H1 (cell line): ENCODE measurements at regions not wholly inside any gene's neighbourhood (a gene's known extent, or its start where the extent isn't known, plus 50 kb on each side); places are given as distances from the start of the nearest gene placed in this dataset.

Source experiments
- CTCF ChIA-PET: fragments of 300-600 bp; sonication (Branson Sonifier 250); formaldehyde crosslinking; loops from one replicate; lab custom pipeline; 2021; ENCODE audit not compliant: partially characterized antibody; lab: Charles Lee
- POLR2A ChIA-PET: fragments of 300-600 bp; sonication (Branson Sonifier 250); formaldehyde crosslinking; loops from one replicate; lab custom pipeline; 2021; ENCODE audit warnings: inconsistent platforms; ENCODE audit not compliant: partially characterized antibody; lab: Charles Lee
- DNase-seq, 2 experiments: peaks; one replicate each; pipeline versions ENCODE4 v3.0.0 to v3.0.0-alpha.2; 2010 to 2022; ENCODE audit warnings: low spot score in 2 of 2, low read depth in 1 of 2, mixed read lengths in 1 of 2
- FAIRE-seq: peaks from 2 replicates; lab custom pipeline; 2011; peaks lifted over from hg19 to GRCh38; lab: Jason Lieb, UNC
- H2AFZ ChIP-seq: 2 replicates; pipeline ENCODE4 v1.8.1; 2012; ENCODE audit warnings: low read length, inconsistent platforms
- H2AK5ac ChIP-seq: 2 replicates; pipeline ENCODE4 v1.6.1; 2013; ENCODE audit warnings: low read depth, low read length
- H2BK120ac ChIP-seq: replicated peaks from 2 replicates; pipeline ENCODE3; 2013; ENCODE audit warnings: low read depth, low read length, inconsistent platforms
- H2BK12ac ChIP-seq: 2 replicates; pipeline ENCODE4 v1.6.1; 2013; ENCODE audit warnings: low read depth, low read length
- H2BK15ac ChIP-seq: 2 replicates; pipeline ENCODE4 v1.6.1; 2013; ENCODE audit warnings: low read length
- H2BK20ac ChIP-seq: 2 replicates; pipeline ENCODE4 v1.6.1; 2013; ENCODE audit warnings: low read length
- H2BK5ac ChIP-seq: 2 replicates; pipeline ENCODE4 v1.6.1; 2013; ENCODE audit warnings: low read depth, low read length
- H3K14ac ChIP-seq: 2 replicates; pipeline ENCODE4 v1.6.1; 2013; ENCODE audit warnings: inconsistent platforms; ENCODE audit not compliant: insufficient read length
- H3K18ac ChIP-seq: 2 replicates; pipeline ENCODE4 v1.6.1; 2013; ENCODE audit warnings: low read length; ENCODE audit errors: extremely low read depth
- H3K23ac ChIP-seq: 2 replicates; pipeline ENCODE4 v1.6.1; 2013; ENCODE audit warnings: inconsistent platforms; ENCODE audit not compliant: insufficient read length
- H3K23me2 ChIP-seq: 2 replicates; pipeline ENCODE4 v1.6.1; 2013; ENCODE audit warnings: low read depth, low read length
- H3K27ac ChIP-seq: 2 replicates; pipeline ENCODE4 v1.6.1; 2011; ENCODE audit warnings: low read depth, low read length, inconsistent platforms
- H3K27me3 ChIP-seq, 4 experiments: replicated peaks in 1 of 4; 1 replicate in 1 of 4; 2 replicates in 3 of 4; pipeline versions ENCODE4 v1.6.1 to v1.8.1; 2011 to 2013; ENCODE audit warnings: low read length in 3 of 4, mild to moderate bottlenecking in 3 of 4, inconsistent platforms in 2 of 4, mixed read lengths in 2 of 4, moderate library complexity in 1 of 4; ENCODE audit not compliant: control insufficient read depth in 3 of 4, insufficient read depth in 3 of 4; ENCODE audit errors: extremely low read depth in 1 of 4
- H3K36me3 ChIP-seq, 4 experiments: 2 replicates each; pipeline versions ENCODE4 v1.6.1 to v1.8.1; 2011 to 2013; ENCODE audit warnings: mild to moderate bottlenecking in 4 of 4, low read length in 3 of 4, moderate library complexity in 2 of 4, control low read depth in 1 of 4, inconsistent platforms in 1 of 4; ENCODE audit not compliant: insufficient read depth in 4 of 4, control insufficient read depth in 2 of 4
- H3K4ac ChIP-seq: replicated peaks from 2 replicates; pipeline ENCODE3; 2013; ENCODE audit warnings: low read length, low read depth, mixed read lengths, inconsistent platforms; ENCODE audit not compliant: insufficient read length
- H3K4me1 ChIP-seq, 4 experiments: replicated peaks in 1 of 4; 1 replicate in 1 of 4; 2 replicates in 3 of 4; pipeline versions ENCODE4 v1.6.1 to v1.8.1; 2011 to 2013; ENCODE audit warnings: low read length in 3 of 4, inconsistent platforms in 2 of 4, mixed read lengths in 1 of 4; ENCODE audit not compliant: insufficient read depth in 4 of 4, control insufficient read depth in 3 of 4
- H3K4me2 ChIP-seq, 2 experiments: 2 replicates each; pipeline versions ENCODE4 v1.6.1 to v1.8.1; 2011 to 2013; ENCODE audit warnings: low read depth in 2 of 2, low read length in 2 of 2, control low read depth in 1 of 2, inconsistent platforms in 1 of 2, mild to moderate bottlenecking in 1 of 2; ENCODE audit not compliant: insufficient read depth in 1 of 2
- H3K4me3 ChIP-seq, 4 experiments: fragments of 200-600, 300-600 bp in 1 of 4; sonication (generic), shearing (Covaris generic), sonication (Bioruptor Twin) in 1 of 4; 2 replicates each; pipeline versions ENCODE4 v1.5.1 to v1.8.1; 2011 to 2016; ENCODE audit warnings: low read length in 4 of 4, low read depth in 3 of 4, control low read depth in 2 of 4, inconsistent platforms in 2 of 4, mild to moderate bottlenecking in 2 of 4, mixed read lengths in 1 of 4, moderate library complexity in 1 of 4; ENCODE audit not compliant: insufficient read depth in 2 of 4; ENCODE audit errors: extremely low read depth in 1 of 4
- H3K56ac ChIP-seq: replicated peaks from 2 replicates; pipeline ENCODE3; 2013; ENCODE audit warnings: low read depth, mild to moderate bottlenecking, mixed read lengths, low read length, inconsistent platforms; ENCODE audit not compliant: insufficient read length
- H3K79me1 ChIP-seq: 2 replicates; pipeline ENCODE4 v1.6.1; 2013; ENCODE audit warnings: low read depth, low read length, control low read depth
- H3K79me2 ChIP-seq, 2 experiments: 2 replicates each; pipeline versions ENCODE4 v1.6.1 to v1.8.1; 2012 to 2013; ENCODE audit warnings: low read length in 2 of 2, mild to moderate bottlenecking in 2 of 2, inconsistent platforms in 1 of 2; ENCODE audit not compliant: insufficient read depth in 2 of 2, control insufficient read depth in 1 of 2
- H3K9ac ChIP-seq, 4 experiments: replicated peaks in 1 of 4; 1 replicate in 1 of 4; 2 replicates in 3 of 4; pipeline versions ENCODE4 v1.6.1 to v1.8.1; 2011 to 2013; ENCODE audit warnings: low read depth in 3 of 4, low read length in 3 of 4, control low read depth in 2 of 4, mild to moderate bottlenecking in 2 of 4, moderate library complexity in 2 of 4, inconsistent platforms in 1 of 4; ENCODE audit errors: extremely low read depth in 1 of 4
- H3K9me3 ChIP-seq, 2 experiments: 2 replicates each; pipeline versions ENCODE4 v1.6.1 to v1.8.1; 2012 to 2013; ENCODE audit warnings: mild to moderate bottlenecking in 2 of 2, moderate library complexity in 2 of 2, control low read depth in 1 of 2, inconsistent platforms in 1 of 2, low read depth in 1 of 2, low read length in 1 of 2, mixed read lengths in 1 of 2; ENCODE audit not compliant: insufficient read depth in 2 of 2
- H4K20me1 ChIP-seq, 2 experiments: replicated peaks in 1 of 2; 2 replicates each; pipeline versions ENCODE3 to v1.8.1; 2011 to 2013; ENCODE audit warnings: inconsistent platforms in 2 of 2, low read length in 2 of 2, mild to moderate bottlenecking in 1 of 2; ENCODE audit not compliant: insufficient read depth in 2 of 2, control insufficient read depth in 1 of 2
- H4K5ac ChIP-seq: 2 replicates; pipeline ENCODE4 v1.6.1; 2013; ENCODE audit warnings: low read length, low read depth, mixed read lengths, inconsistent platforms; ENCODE audit not compliant: insufficient read length
- H4K8ac ChIP-seq: 2 replicates; pipeline ENCODE4 v1.8.0; 2013; ENCODE audit warnings: mild to moderate bottlenecking, moderate library complexity, low read length, inconsistent platforms; ENCODE audit not compliant: insufficient read depth; ENCODE audit errors: extremely low read depth
- H4K91ac ChIP-seq: replicated peaks from 2 replicates; pipeline ENCODE3; 2013; ENCODE audit warnings: low read length, mixed read lengths, inconsistent platforms; ENCODE audit not compliant: insufficient read length
- CTCF ChIP-seq, 3 experiments: IDR thresholded peaks; 1 replicate in 2 of 3; 2 replicates in 1 of 3; pipeline versions ENCODE4 v1.5.1 to v1.6.1; 2011; ENCODE audit warnings: low read length in 3 of 3, mild to moderate bottlenecking in 3 of 3, inconsistent platforms in 2 of 3, low read depth in 1 of 3, moderate library complexity in 1 of 3; ENCODE audit not compliant: insufficient read depth in 1 of 3; ENCODE audit errors: control extremely low read depth in 1 of 3
- MAFK ChIP-seq: IDR thresholded peaks from 2 replicates; pipeline ENCODE4 v1.6.1; 2012; ENCODE audit warnings: low read depth, mild to moderate bottlenecking, improper control_type of control experiment, low read length
- POU5F1 ChIP-seq: IDR thresholded peaks from 2 replicates; pipeline ENCODE4 v1.6.1; 2011; ENCODE audit warnings: low read depth, mild to moderate bottlenecking, low read length, moderate library complexity
- RAD21 ChIP-seq, 2 experiments: IDR thresholded peaks in 1 of 2; conservative IDR thresholded peaks in 1 of 2; 2 replicates each; pipeline ENCODE4 v1.6.1; 2011; ENCODE audit warnings: low read depth in 2 of 2, low read length in 2 of 2, improper control_type of control experiment in 1 of 2, inconsistent platforms in 1 of 2, mild to moderate bottlenecking in 1 of 2, moderate library complexity in 1 of 2
- WGBS, 2 experiments: shearing (Covaris generic) in 1 of 2; methylation state at CpG; one replicate each; pipeline versions ENCODE4 v1.1.6 to v1.1.7; 2013 to 2015; ENCODE audit warnings: low lambda C conversion rate in 2 of 2, mixed read lengths in 2 of 2, inconsistent platforms in 1 of 2, low coverage in 1 of 2, missing lambda C conversion rate in 1 of 2; ENCODE audit not compliant: insufficient replicate concordance in 2 of 2, insufficient coverage in 1 of 2, insufficient read length in 1 of 2; ENCODE audit errors: extremely low coverage in 1 of 2, missing lambda C conversion rate in 1 of 2; 5-methylcytosine and 5-hydroxymethylcytosine counted together

GRCh38 chr5:129361441-129362025 is 98.6 kb upstream of the ADAMTS19 start:
- no peak for FAIRE-seq
- CTCF ChIA-PET, result interaction anchor here (0.6 to 3.0 kb wide), 23 partner anchors 9 to 407 kb away, joined by 3 to 8 read pairs (median 4); no protein-coding TSS in a partner anchor

More at GRCh38 chr5:129361441-129362025, 98.6 kb upstream of the ADAMTS19 start:
- Histone ChIP-seq H2BK15ac (no peak overlapping the region), H3K9me3 (no peaks in the 10 kb centered on the region; a peak in 1 of 4 replicates), H4K20me1 (no peaks in the 10 kb centered on the region), H3K23me2 (no peaks in the 10 kb centered on the region), H3K79me1 (no peaks in the 10 kb centered on the region), H3K23ac (no peak overlapping the region), H2BK20ac (no peak overlapping the region), H2AK5ac (no peak overlapping the region), H2AFZ (no peak overlapping the region), H3K9ac (no peak overlapping the region), H4K8ac (no peak overlapping the region), H3K4me3 (no peak overlapping the region), H4K91ac (no peak overlapping the region), H3K79me2 (no peaks in the 10 kb centered on the region), H3K56ac (no peak overlapping the region), H3K27ac (no peak overlapping the region), H3K4ac (no peak overlapping the region), H3K36me3 (no peaks in the 10 kb centered on the region), H4K5ac (no peak overlapping the region), H2BK120ac (no peak overlapping the region), H3K4me2 (no peak overlapping the region), H2BK12ac (no peak overlapping the region), H3K18ac (no peak overlapping the region), H2BK5ac (no peak overlapping the region), H3K4me1 (no peaks in the 10 kb centered on the region), H3K14ac (no peak overlapping the region), H3K27me3 (peaks cover 0 to 2% (median 0%) of the 10 kb centered on the region in 4 experiments; a peak in 1 of 7 replicates)
- DNase-seq, result no peak
- 22% methylated on average over 1 of the region's 1 CpG; no CpG with 5 or more reads in 1 of the 2 experiments for WGBS, 2 experiments
- POLR2A ChIA-PET, result no interaction called here
- TF ChIP-seq CTCF (IDR thresholded peaks at IDR 0.05; ENCODE audit: control extremely low read depth in 1 of 3, insufficient read depth in 1 of 3, low read depth in 1 of 3, low read length in 3 of 3) (peak in 2 of 3 experiments; percentile 24 to 50; a peak in 2 of 4 replicates), RAD21 (IDR thresholded peaks at IDR 0.05 in 1 of 2, conservative IDR thresholded peaks at IDR 0.05 in 1 of 2; ENCODE audit: low read depth in 2 of 2, low read length in 2 of 2) (peak; percentile 39 to 50), POU5F1 (no peak), MAFK (no peak)
